IMR-90 (cell line): ENCODE measurements at regions not wholly inside any gene's neighbourhood (a gene's known extent, or its start where the extent isn't known, plus 50 kb on each side); places are given as distances from the start of the nearest gene placed in this dataset.

Experiments used
- ATAC-seq: fragments of 200-7000 bp; cut with Tn5 transposase; 2 replicates; pipeline ENCODE4 v1.9.1; 2020; ENCODE audit warnings: low read depth, mild to moderate bottlenecking, moderate library complexity
- BruUV-seq: library from RNA; stranded (reverse); fragments of 400-500 nt; replicated peaks from 2 replicates; lab custom pipeline; 2021; lab: Mats Ljungman, UMichigan
- CTCF ChIA-PET: fragments of 300-600 bp; formaldehyde crosslinking; extraction: SDS; loops from one replicate; lab custom pipeline; 2021; ENCODE audit warnings: antibody characterized with exemption; lab: Yijun Ruan, JAX
- POLR2A ChIA-PET: fragments of 300-600 bp; sonication (Branson Sonifier 250); formaldehyde crosslinking; loops from one replicate; lab custom pipeline; 2022; ENCODE audit warnings: antibody characterized with exemption; ENCODE audit not compliant: unreplicated experiment; lab: Charles Lee
- DNase-seq: peaks from one replicate; pipeline ENCODE4 v3.0.0; 2013
- H2AFZ ChIP-seq: replicated peaks from 2 replicates; pipeline ENCODE3; 2013; ENCODE audit warnings: low read length, mild to moderate bottlenecking; ENCODE audit not compliant: poor library complexity
- H2AK5ac ChIP-seq: 2 replicates; pipeline ENCODE4 v1.6.1; 2013; ENCODE audit warnings: low read depth, low read length, inconsistent platforms
- H2AK9ac ChIP-seq: replicated peaks from 2 replicates; pipeline ENCODE3; 2013; ENCODE audit warnings: mild to moderate bottlenecking, low read depth, low read length, moderate library complexity; ENCODE audit not compliant: poor library complexity
- H2BK120ac ChIP-seq: 2 replicates; pipeline ENCODE4 v1.6.1; 2013; ENCODE audit warnings: low read depth, low read length, inconsistent platforms
- H2BK15ac ChIP-seq: 3 replicates; pipeline ENCODE4 v1.6.1; 2013; ENCODE audit warnings: low read depth, low read length, inconsistent platforms
- H2BK20ac ChIP-seq: 2 replicates; pipeline ENCODE4 v1.6.1; 2013; ENCODE audit warnings: low read depth, mild to moderate bottlenecking, inconsistent platforms, low read length, moderate library complexity
- H2BK5ac ChIP-seq: 2 replicates; pipeline ENCODE4 v1.6.1; 2013; ENCODE audit warnings: mild to moderate bottlenecking, low read depth, low read length, inconsistent platforms; ENCODE audit not compliant: poor library complexity, severe bottlenecking
- H3K14ac ChIP-seq: replicated peaks from 2 replicates; pipeline ENCODE4 v1.6.1; 2013; ENCODE audit warnings: low read depth, low read length, inconsistent platforms
- H3K18ac ChIP-seq: 2 replicates; pipeline ENCODE4 v1.6.1; 2013; ENCODE audit warnings: low read depth, low read length, control low read depth
- H3K23ac ChIP-seq: 2 replicates; pipeline ENCODE4 v1.6.1; 2013; ENCODE audit warnings: low read depth, low read length, inconsistent platforms
- H3K27ac ChIP-seq: 2 replicates; pipeline ENCODE4 v1.5.1; 2013; ENCODE audit warnings: mild to moderate bottlenecking, control low read depth, low read length; ENCODE audit not compliant: insufficient read depth
- H3K27me3 ChIP-seq: 2 replicates; pipeline ENCODE4 v1.6.1; 2013; ENCODE audit warnings: low read length; ENCODE audit not compliant: control insufficient read depth, insufficient read depth
- H3K36me3 ChIP-seq: 2 replicates; pipeline ENCODE4 v1.6.1; 2013; ENCODE audit warnings: low read length, mixed read lengths; ENCODE audit not compliant: control insufficient read depth, insufficient read depth
- H3K4ac ChIP-seq: 2 replicates; pipeline ENCODE4 v1.6.1; 2013; ENCODE audit warnings: low read depth, low read length, inconsistent platforms
- H3K4me1 ChIP-seq: 2 replicates; pipeline ENCODE4 v1.6.1; 2013; ENCODE audit warnings: low read length, mixed read lengths; ENCODE audit not compliant: control insufficient read depth, insufficient read depth
- H3K4me2 ChIP-seq: 2 replicates; pipeline ENCODE4 v1.6.1; 2013; ENCODE audit warnings: low read depth, mild to moderate bottlenecking, control low read depth, low read length, moderate library complexity
- H3K4me3 ChIP-seq: 2 replicates; pipeline ENCODE4 v1.5.1; 2013; ENCODE audit warnings: low read depth, mild to moderate bottlenecking, control low read depth, low read length, moderate library complexity; ENCODE audit not compliant: insufficient read depth
- H3K56ac ChIP-seq: 2 replicates; pipeline ENCODE4 v1.6.1; 2013; ENCODE audit warnings: low read length, inconsistent platforms; ENCODE audit not compliant: insufficient read depth; ENCODE audit errors: extremely low read depth
- H3K79me1 ChIP-seq, 2 experiments: 2 replicates each; pipeline ENCODE4 v1.6.1; 2013; ENCODE audit warnings: low read length in 2 of 2, inconsistent platforms in 1 of 2, low read depth in 1 of 2
- H3K9ac ChIP-seq: 2 replicates; pipeline ENCODE4 v1.6.1; 2013; ENCODE audit warnings: low read depth, low read length, control low read depth
- H3K9me1 ChIP-seq: 2 replicates; pipeline ENCODE4 v1.6.1; 2013; ENCODE audit warnings: low read length, inconsistent platforms; ENCODE audit not compliant: insufficient read depth
- H3K9me3 ChIP-seq: 2 replicates; pipeline ENCODE4 v1.6.1; 2013; ENCODE audit warnings: low read length; ENCODE audit not compliant: control insufficient read depth, insufficient read depth
- H4K20me1 ChIP-seq: 2 replicates; pipeline ENCODE4 v1.6.1; 2013; ENCODE audit warnings: low read length, inconsistent platforms; ENCODE audit not compliant: insufficient read depth
- H4K5ac ChIP-seq: 2 replicates; pipeline ENCODE4 v1.6.1; 2013; ENCODE audit warnings: mild to moderate bottlenecking, low read depth, low read length, control low read depth
- H4K8ac ChIP-seq, 2 experiments: 2 replicates each; pipeline ENCODE4 v1.6.1; 2013; ENCODE audit warnings: low read depth in 2 of 2, low read length in 2 of 2, control low read depth in 1 of 2, inconsistent platforms in 1 of 2
- H4K91ac ChIP-seq: 2 replicates; pipeline ENCODE4 v1.6.1; 2013; ENCODE audit warnings: low read depth, low read length, inconsistent platforms; ENCODE audit not compliant: insufficient read depth
- BHLHE40 ChIP-seq: fragments of 150-350 bp; IDR thresholded peaks from 2 replicates; pipeline ENCODE4 v1.6.1; 2016; ENCODE audit warnings: mild to moderate bottlenecking, low read depth, low read length
- CEBPB ChIP-seq: IDR thresholded peaks from 2 replicates; pipeline ENCODE4 v1.6.1; 2012; ENCODE audit warnings: low read depth, low read length, improper control_type of control experiment
- CHD1 ChIP-seq: IDR thresholded peaks from 2 replicates; pipeline ENCODE4 v1.6.1; 2012; ENCODE audit warnings: low read depth, low read length, improper control_type of control experiment
- FOS ChIP-seq: fragments of 150-350 bp; IDR thresholded peaks from 2 replicates; pipeline ENCODE4 v1.6.1; 2016; ENCODE audit warnings: low read depth, low read length
- MAFK ChIP-seq: IDR thresholded peaks from 2 replicates; pipeline ENCODE4 v1.6.1; 2012; ENCODE audit warnings: low read depth, low read length, improper control_type of control experiment
- MAZ ChIP-seq: IDR thresholded peaks from 2 replicates; pipeline ENCODE4 v1.6.1; 2012; ENCODE audit warnings: low read depth, mild to moderate bottlenecking, low read length, improper control_type of control experiment, moderate library complexity, borderline replicate concordance
- MXI1 ChIP-seq: IDR thresholded peaks from 2 replicates; pipeline ENCODE4 v1.6.1; 2012; ENCODE audit warnings: low read depth, mild to moderate bottlenecking, low read length, moderate library complexity, borderline replicate concordance
- NFE2L2 ChIP-seq: fragments of 150-350 bp; IDR thresholded peaks from 2 replicates; pipeline ENCODE4 v1.6.1; 2016; ENCODE audit warnings: low read depth, mild to moderate bottlenecking, low read length
- POLR2A ChIP-seq: IDR thresholded peaks from 2 replicates; pipeline ENCODE4 v1.6.1; 2012; ENCODE audit warnings: mild to moderate bottlenecking, low read depth, low read length
- RAD21 ChIP-seq: IDR thresholded peaks from 2 replicates; pipeline ENCODE4 v1.6.1; 2012; ENCODE audit warnings: low read length, improper control_type of control experiment
- RCOR1 ChIP-seq: IDR thresholded peaks from 2 replicates; pipeline ENCODE4 v1.6.1; 2012; ENCODE audit warnings: mild to moderate bottlenecking, low read length, improper control_type of control experiment; ENCODE audit not compliant: insufficient replicate concordance
- RFX5 ChIP-seq: IDR thresholded peaks from 2 replicates; pipeline ENCODE4 v1.8.0; 2012; ENCODE audit warnings: low read depth, mild to moderate bottlenecking, low read length, moderate library complexity
- SMC3 ChIP-seq: fragments of 150-350 bp; IDR thresholded peaks from 2 replicates; pipeline ENCODE4 v1.6.1; 2016; ENCODE audit warnings: low read depth, mild to moderate bottlenecking, antibody characterized with exemption, low read length, moderate library complexity
- USF2 ChIP-seq: fragments of 150-350 bp; IDR thresholded peaks from 2 replicates; pipeline ENCODE4 v1.6.1; 2017; ENCODE audit warnings: mild to moderate bottlenecking, antibody characterized with exemption, low read length, low read depth
- WGBS, 2 experiments: methylation state at CpG; one replicate each; pipeline versions ENCODE4 v1.1.5 to v1.1.7; 2013; ENCODE audit warnings: missing lambda C conversion rate in 2 of 2; ENCODE audit not compliant: insufficient read length in 1 of 2; ENCODE audit errors: extremely low coverage in 2 of 2; 5-methylcytosine and 5-hydroxymethylcytosine counted together
- dilution Hi-C: fragments of 300-500 bp; cut with HindIII; formaldehyde crosslinking; loops from one replicate; pipeline ENCODE4 v1.14.3; 2018; ENCODE audit warnings: low sequenced_read_pairs; ENCODE audit not compliant: unreplicated experiment
- in situ Hi-C: fragments of 300-500 bp; cut with MboI; formaldehyde crosslinking; loops from 3 replicates; pipeline ENCODE4 v1.14.3; 2019; ENCODE audit warnings: low sequenced_read_pairs, inconsistent platforms, mixed read lengths
- intact Hi-C: fragments of 100-400 bp; cut with micrococcal nuclease; formaldehyde crosslinking; loops from 2 replicates; pipeline ENCODE4 v1.10.0; 2022
- TF ChIP-seq, protein P1 (sequence below): conservative IDR thresholded peaks from 2 replicates; pipeline ENCODE4 v1.5.1; 2012; ENCODE audit warnings: mild to moderate bottlenecking, low read depth, low read length, improper control_type of control experiment
- TF ChIP-seq, protein P2 (sequence below): fragments of 150-350 bp; IDR thresholded peaks from 2 replicates; pipeline ENCODE4 v1.6.1; 2016; ENCODE audit warnings: low read depth, mild to moderate bottlenecking, low read length, moderate library complexity, borderline replicate concordance

- intact Hi-C loops, result no loop called here
These were observed 301.5 kb downstream of the MEX3B start for GRCh38 chr15:81744364-81744763.

More at GRCh38 chr15:81744364-81744763, 301.5 kb downstream of the MEX3B start:
- Histone ChIP-seq H3K9me1 (no peaks in the 10 kb centered on the region), H3K27me3 (no peaks in the 10 kb centered on the region), H3K36me3 (no peaks in the 10 kb centered on the region), H3K18ac (no peak overlapping the region), H2BK20ac (no peak overlapping the region), H3K4ac (no peak overlapping the region), H3K79me1 (no peaks in the 10 kb centered on the region), H3K4me3 (no peak overlapping the region), H3K23ac (no peak overlapping the region), H2BK120ac (no peak overlapping the region), H3K9ac (no peak overlapping the region), H2AK5ac (no peak overlapping the region), H4K20me1 (no peaks in the 10 kb centered on the region), H3K27ac (no peak overlapping the region), H4K91ac (no peak overlapping the region), H4K8ac (no peak overlapping the region), H3K56ac (no peak overlapping the region), H2AFZ (no peak overlapping the region), H4K5ac (no peak overlapping the region), H3K4me1 (no peaks in the 10 kb centered on the region), H3K9me3 (no peaks in the 10 kb centered on the region), H2BK5ac (no peak overlapping the region), H2BK15ac (no peak overlapping the region), H3K4me2 (no peak overlapping the region), H2AK9ac (no peak overlapping the region), H3K14ac (no peak overlapping the region)
- ChIA-PET POLR2A (interaction anchor here (0.5 kb wide), 1 partner anchor 148 kb away, joined by 4 read pairs; no protein-coding TSS in a partner anchor), CTCF (interaction anchor here (0.6 kb wide), 1 partner anchor 164 kb away, joined by 9 read pairs; no protein-coding TSS in a partner anchor)
- TF ChIP-seq CEBPB (no peak), USF2 (no peak), SMC3 (no peak), RFX5 (no peak), BHLHE40 (no peak), CHD1 (no peak), MAFK (no peak), NFE2L2 (no peak), MXI1 (no peak), RCOR1 (no peak), RAD21 (no peak), MAZ (no peak), FOS (no peak), POLR2A (no peak)
- TF ChIP-seq, protein P1, sequence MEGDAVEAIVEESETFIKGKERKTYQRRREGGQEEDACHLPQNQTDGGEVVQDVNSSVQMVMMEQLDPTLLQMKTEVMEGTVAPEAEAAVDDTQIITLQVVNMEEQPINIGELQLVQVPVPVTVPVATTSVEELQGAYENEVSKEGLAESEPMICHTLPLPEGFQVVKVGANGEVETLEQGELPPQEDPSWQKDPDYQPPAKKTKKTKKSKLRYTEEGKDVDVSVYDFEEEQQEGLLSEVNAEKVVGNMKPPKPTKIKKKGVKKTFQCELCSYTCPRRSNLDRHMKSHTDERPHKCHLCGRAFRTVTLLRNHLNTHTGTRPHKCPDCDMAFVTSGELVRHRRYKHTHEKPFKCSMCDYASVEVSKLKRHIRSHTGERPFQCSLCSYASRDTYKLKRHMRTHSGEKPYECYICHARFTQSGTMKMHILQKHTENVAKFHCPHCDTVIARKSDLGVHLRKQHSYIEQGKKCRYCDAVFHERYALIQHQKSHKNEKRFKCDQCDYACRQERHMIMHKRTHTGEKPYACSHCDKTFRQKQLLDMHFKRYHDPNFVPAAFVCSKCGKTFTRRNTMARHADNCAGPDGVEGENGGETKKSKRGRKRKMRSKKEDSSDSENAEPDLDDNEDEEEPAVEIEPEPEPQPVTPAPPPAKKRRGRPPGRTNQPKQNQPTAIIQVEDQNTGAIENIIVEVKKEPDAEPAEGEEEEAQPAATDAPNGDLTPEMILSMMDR, result no peak
- TF ChIP-seq, protein P2, sequence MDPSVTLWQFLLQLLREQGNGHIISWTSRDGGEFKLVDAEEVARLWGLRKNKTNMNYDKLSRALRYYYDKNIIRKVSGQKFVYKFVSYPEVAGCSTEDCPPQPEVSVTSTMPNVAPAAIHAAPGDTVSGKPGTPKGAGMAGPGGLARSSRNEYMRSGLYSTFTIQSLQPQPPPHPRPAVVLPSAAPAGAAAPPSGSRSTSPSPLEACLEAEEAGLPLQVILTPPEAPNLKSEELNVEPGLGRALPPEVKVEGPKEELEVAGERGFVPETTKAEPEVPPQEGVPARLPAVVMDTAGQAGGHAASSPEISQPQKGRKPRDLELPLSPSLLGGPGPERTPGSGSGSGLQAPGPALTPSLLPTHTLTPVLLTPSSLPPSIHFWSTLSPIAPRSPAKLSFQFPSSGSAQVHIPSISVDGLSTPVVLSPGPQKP, result no peak
- ATAC-seq, result no peak
- no peak for DNase-seq
- in situ Hi-C loops (no loop called here), dilution Hi-C loops (no loop called here)
- no TSS peak for BruUV-seq
- WGBS, 2 experiments, result 50% methylated on average over 2 of the region's 4 CpGs; no CpG with 5 or more reads in 1 of the 2 experiments
